ENCODE measurements at regions not wholly inside any gene's neighbourhood (a gene's known extent, or its start where the extent isn't known, plus 50 kb on each side); places are given as distances from the start of the nearest gene placed in this dataset.
A peak's percentile ranks its signal among the peaks of the same experiment; 100 is the strongest.

DNA sequence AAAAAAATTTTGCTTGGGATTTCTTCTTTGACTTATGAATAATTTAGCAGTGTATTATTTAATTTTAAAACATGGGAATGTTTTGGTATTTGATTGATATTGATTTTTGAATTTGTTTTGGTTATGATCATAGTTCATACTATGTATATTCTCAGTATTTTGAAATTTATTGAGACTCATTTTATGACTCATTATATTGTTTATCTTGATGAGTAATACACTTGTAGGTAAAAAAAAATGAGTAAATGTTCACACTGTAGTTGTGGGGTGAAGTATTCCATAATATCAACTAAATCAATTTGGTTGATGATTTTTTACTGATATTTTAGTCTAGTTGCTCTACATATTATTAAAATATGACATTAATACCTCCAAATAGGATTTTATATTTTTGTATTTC lies 1142.2 kb downstream of the ADGRL3 start:
- DNase-seq (no peak), ATAC-seq (ENCODE audit: low FRiP score in 2 of 2) (no peak)
- TF ChIP-seq, protein P1, sequence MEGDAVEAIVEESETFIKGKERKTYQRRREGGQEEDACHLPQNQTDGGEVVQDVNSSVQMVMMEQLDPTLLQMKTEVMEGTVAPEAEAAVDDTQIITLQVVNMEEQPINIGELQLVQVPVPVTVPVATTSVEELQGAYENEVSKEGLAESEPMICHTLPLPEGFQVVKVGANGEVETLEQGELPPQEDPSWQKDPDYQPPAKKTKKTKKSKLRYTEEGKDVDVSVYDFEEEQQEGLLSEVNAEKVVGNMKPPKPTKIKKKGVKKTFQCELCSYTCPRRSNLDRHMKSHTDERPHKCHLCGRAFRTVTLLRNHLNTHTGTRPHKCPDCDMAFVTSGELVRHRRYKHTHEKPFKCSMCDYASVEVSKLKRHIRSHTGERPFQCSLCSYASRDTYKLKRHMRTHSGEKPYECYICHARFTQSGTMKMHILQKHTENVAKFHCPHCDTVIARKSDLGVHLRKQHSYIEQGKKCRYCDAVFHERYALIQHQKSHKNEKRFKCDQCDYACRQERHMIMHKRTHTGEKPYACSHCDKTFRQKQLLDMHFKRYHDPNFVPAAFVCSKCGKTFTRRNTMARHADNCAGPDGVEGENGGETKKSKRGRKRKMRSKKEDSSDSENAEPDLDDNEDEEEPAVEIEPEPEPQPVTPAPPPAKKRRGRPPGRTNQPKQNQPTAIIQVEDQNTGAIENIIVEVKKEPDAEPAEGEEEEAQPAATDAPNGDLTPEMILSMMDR (IDR thresholded peaks at IDR 0.05): no peak
- TF ChIP-seq POLR2AphosphoS5 (IDR thresholded peaks at IDR 0.05): no peak
- Histone ChIP-seq H3K36me3 (no peaks in the 10 kb centered on the region), H3K4me3 (no peak overlapping the region), H3K4me1 (no peaks in the 10 kb centered on the region), H3K27ac (no peak overlapping the region), H3K27me3 (no peaks in the 10 kb centered on the region), H3K9me3 (peaks cover 0 to 6% (median 3%) of the 10 kb centered on the region in 4 donors)

DNA sequence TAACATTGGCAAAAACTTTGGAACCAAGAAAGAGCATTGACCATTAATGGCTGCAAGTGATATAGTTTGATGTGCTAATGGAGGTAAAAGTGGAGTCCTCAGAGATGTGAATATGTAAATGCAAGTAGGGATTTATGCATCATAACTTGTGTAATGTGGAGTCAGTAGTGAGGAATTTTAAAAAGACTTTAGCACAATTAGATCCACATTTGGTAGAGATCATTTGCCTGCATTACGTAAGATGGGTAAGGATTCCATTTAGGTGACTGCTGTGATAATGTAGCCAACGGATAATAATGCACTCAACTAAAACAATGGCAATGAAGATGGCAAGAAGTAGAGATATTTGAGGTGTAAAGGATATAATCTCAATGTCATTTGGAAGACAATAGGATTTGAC lies 1128.4 kb downstream of the ADGRL3 start:
- Histone ChIP-seq H3K27ac (no peak overlapping the region), H3K36me3 (no peaks in the 10 kb centered on the region), H3K9me3 (no peaks in the 10 kb centered on the region), H3K4me3 (no peak overlapping the region), H3K27me3 (no peaks in the 10 kb centered on the region), H3K4me1 (no peaks in the 10 kb centered on the region)
- 91 to 92% methylated on average over 2 of the region's 2 CpGs for WGBS, 2 donors
- no peak for DNase-seq
- peak in 1 of 2 donors; percentile 54 for ATAC-seq (ENCODE audit: low FRiP score in 2 of 2)
- no peak for TF ChIP-seq POLR2AphosphoS5 (IDR thresholded peaks at IDR 0.05)

DNA sequence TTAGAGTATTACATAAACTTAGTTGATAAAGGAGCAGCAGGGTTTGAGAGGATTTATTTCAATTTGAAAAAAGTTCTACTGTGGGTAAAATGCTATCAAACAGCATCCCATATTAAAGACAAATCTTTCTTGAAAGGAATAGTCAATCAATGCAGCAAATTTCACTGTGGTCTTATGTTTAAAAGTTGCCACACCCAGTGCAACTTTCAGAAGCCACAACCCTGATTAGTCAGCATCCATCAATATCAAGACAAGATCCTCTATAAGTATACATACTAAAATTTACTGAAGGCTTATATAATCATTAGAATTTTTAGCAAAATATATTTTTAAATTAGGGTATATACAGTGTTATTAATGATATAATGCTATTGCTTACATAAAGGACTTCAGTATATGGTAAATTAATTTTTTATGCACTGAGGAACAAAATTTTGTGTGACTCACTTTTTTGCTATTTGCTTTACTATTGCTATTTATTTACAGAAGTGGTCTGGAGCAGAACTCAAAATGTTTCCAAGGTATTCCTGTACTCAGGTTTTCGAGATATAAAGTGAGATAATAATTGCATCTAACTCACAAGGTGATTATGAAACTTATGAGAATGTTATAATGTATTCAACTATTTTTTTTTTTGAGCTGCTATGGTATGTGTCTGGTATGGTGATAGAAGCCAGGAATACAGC lies 1127.6 kb downstream of the ADGRL3 start:
- Histone ChIP-seq H3K9me3 (no peaks in the 10 kb centered on the region), H3K27ac (no peak overlapping the region), H3K4me1 (no peaks in the 10 kb centered on the region), H3K27me3 (no peaks in the 10 kb centered on the region), H3K36me3 (no peaks in the 10 kb centered on the region), H3K4me3 (no peak overlapping the region)
- no peak for DNase-seq
- no peak for ATAC-seq (ENCODE audit: low FRiP score in 2 of 2)
- 52 to 69% methylated on average over 1 of the region's 1 CpG for WGBS, 2 donors
- TF ChIP-seq POLR2AphosphoS5 (IDR thresholded peaks at IDR 0.05): no peak
- TF ChIP-seq EP300 (IDR thresholded peaks at IDR 0.05): no peak
- no peak for TF ChIP-seq POLR2A (IDR thresholded peaks at IDR 0.05)
- TF ChIP-seq, protein P1 (IDR thresholded peaks at IDR 0.05): no peak

DNA sequence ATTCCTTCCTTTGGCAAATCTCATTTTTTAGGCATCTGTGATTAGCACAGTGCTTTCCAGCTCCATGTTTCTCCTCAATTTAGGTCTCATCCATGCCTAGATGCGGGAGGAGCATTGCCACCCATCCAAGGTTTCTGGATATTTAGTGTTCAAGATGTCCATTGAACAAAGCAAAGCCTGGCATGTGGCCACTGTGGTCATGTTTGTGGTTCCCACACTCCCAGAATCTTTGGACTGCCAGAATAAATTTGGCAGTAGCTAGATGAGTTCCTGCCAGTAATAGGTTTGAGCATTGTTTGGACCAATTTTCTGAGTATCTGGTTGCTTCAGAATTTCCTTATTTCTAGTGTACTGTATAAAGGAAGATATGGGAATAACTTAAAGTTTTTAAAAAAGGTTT lies 1124.1 kb downstream of the ADGRL3 start:
- ATAC-seq (ENCODE audit: low FRiP score in 2 of 2): peak in 1 of 2 donors; percentile 53

DNA sequence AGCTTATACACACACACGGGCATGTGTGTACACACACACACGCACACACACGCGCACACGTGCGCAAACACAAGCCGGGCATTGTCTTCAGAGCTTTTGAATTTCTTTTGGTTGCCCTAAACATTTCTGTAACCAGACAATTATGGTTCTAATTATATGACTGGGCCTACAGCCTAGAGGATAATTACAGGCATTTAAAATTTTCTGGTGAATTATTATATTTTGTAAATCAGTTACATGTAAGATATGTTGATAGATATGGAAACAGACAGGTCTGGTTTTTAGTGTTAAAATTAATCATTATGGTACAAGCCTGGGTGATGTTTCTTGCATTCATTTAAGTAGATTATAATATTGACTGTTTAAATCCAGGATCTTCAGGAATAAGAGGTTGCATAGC lies 1120.5 kb downstream of the ADGRL3 start:
- DNase-seq (peak in 1 of 2 donors; percentile 7), ATAC-seq (ENCODE audit: low FRiP score in 2 of 2) (no peak)
- Histone ChIP-seq H3K4me3 (no peak overlapping the region), H3K36me3 (no peaks in the 10 kb centered on the region), H3K4me1 (no peaks in the 10 kb centered on the region), H3K27me3 (no peaks in the 10 kb centered on the region), H3K27ac (no peak overlapping the region), H3K9me3 (peaks cover 0 to 4% (median 0%) of the 10 kb centered on the region in 4 donors)
- TF ChIP-seq EP300 (IDR thresholded peaks at IDR 0.05) (no peak), POLR2AphosphoS5 (IDR thresholded peaks at IDR 0.05) (no peak), POLR2A (IDR thresholded peaks at IDR 0.05) (no peak)
- TF ChIP-seq, protein P1 (IDR thresholded peaks at IDR 0.05): no peak
- 92 to 94% methylated on average over 7 of the region's 7 CpGs for WGBS, 2 donors

More for the DNA sequence above, 1124.1 kb downstream of the ADGRL3 start:
- Histone ChIP-seq H3K4me3 (no peak overlapping the region), H3K9me3 (no peaks in the 10 kb centered on the region), H3K4me1 (no peaks in the 10 kb centered on the region), H3K36me3 (no peaks in the 10 kb centered on the region), H3K27ac (no peak overlapping the region), H3K27me3 (no peaks in the 10 kb centered on the region)
- no peak for DNase-seq
- 82 to 88% methylated on average over 1 of the region's 1 CpG for WGBS, 2 donors
- TF ChIP-seq POLR2A (IDR thresholded peaks at IDR 0.05) (no peak), POLR2AphosphoS5 (IDR thresholded peaks at IDR 0.05) (no peak), EP300 (IDR thresholded peaks at IDR 0.05) (no peak)
- TF ChIP-seq, protein P1 (IDR thresholded peaks at IDR 0.05): no peak
